ENCODE measurements at regions not wholly inside any gene's neighbourhood (a gene's known extent, or its start where the extent isn't known, plus 50 kb on each side); places are given as distances from the start of the nearest gene placed in this dataset.

GRCh38 chr2:151030663-151031230 lies 230.9 kb downstream of the RBM43 start:
- Histone ChIP-seq H3K36me3 (no peaks in the 10 kb centered on the region), H3K27ac (no peak overlapping the region), H3K4me3 (no peak overlapping the region), H3K4me1 (replicated peaks) (no peaks in the 10 kb centered on the region), H3K27me3 (replicated peaks; ENCODE audit: insufficient read depth) (peaks cover 3% of the 10 kb centered on the region), H3K9me3 (no peaks in the 10 kb centered on the region)
- TF ChIP-seq POLR2AphosphoS5 (IDR thresholded peaks at IDR 0.05), result no peak
- no peak for TF ChIP-seq CTCF (IDR thresholded peaks at IDR 0.05)
- TF ChIP-seq POLR2A (IDR thresholded peaks at IDR 0.05), result no peak
- DNase-seq (ENCODE audit: low spot score), result no peak
- intact Hi-C loops (cut with DNase I), result no loop called here
- WGBS, result 96% methylated on average over 8 of the region's 8 CpGs

DNA sequence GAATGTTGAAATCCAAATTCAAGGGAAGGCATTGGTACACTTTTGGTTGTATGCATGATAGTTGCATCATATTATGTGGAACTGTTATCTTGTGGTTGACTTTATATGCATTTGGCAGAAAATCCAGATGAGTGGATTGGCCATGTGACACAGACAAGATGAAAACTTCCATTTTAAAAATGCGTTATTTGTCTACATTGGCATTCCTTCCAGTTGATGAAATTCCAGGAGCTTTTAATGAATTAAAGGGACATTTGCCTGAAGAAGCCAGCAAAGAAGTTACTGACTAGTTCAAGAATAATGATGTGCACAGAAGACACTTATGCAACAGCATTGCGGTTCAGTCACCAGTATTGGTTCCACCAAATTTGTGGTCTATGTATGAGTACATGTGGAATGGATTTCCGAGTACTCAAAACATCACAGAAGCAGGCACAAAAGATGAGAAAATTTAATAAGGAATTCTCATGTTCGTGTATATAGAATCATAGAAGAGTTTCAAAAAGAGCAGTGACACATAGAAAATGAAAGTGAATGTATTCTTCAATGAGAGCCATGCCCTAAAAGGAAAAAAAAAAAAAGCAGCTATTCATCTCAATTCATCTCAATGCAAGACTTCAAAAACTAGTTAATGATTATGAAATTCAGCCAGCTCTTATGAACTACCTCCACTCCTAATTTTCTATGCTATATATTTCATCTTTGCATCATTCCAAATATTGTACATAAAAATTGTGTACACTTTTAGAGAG lies 232.1 kb downstream of the RBM43 start:
- H3K27me3 ChIP-seq (replicated peaks; ENCODE audit: insufficient read depth), result peaks cover 3% of the 10 kb centered on the region
- no peaks in the 10 kb centered on the region for H3K36me3 ChIP-seq
- WGBS, result 82% methylated on average over 4 of the region's 4 CpGs
- H3K9me3 ChIP-seq, result no peaks in the 10 kb centered on the region
- no peak overlapping the region for H3K4me3 ChIP-seq
- H3K4me1 ChIP-seq (replicated peaks), result no peaks in the 10 kb centered on the region
- DNase-seq (ENCODE audit: low spot score), result no peak
- intact Hi-C loops (cut with DNase I), result no loop called here
- H3K27ac ChIP-seq, result no peak overlapping the region
- no peak for TF ChIP-seq POLR2AphosphoS5 (IDR thresholded peaks at IDR 0.05)
- TF ChIP-seq POLR2A (IDR thresholded peaks at IDR 0.05), result no peak
- TF ChIP-seq CTCF (IDR thresholded peaks at IDR 0.05), result no peak

- TF ChIP-seq POLR2A (IDR thresholded peaks at IDR 0.05) (no peak), POLR2AphosphoS5 (IDR thresholded peaks at IDR 0.05) (no peak), CTCF (IDR thresholded peaks at IDR 0.05) (no peak)
- no peaks in the 10 kb centered on the region for H3K4me1 ChIP-seq (replicated peaks)
- no peaks in the 10 kb centered on the region for H3K36me3 ChIP-seq
- peaks cover 3% of the 10 kb centered on the region for H3K27me3 ChIP-seq (replicated peaks; ENCODE audit: insufficient read depth)
- no peak overlapping the region for H3K27ac ChIP-seq
- no peaks in the 10 kb centered on the region for H3K9me3 ChIP-seq
- intact Hi-C loops (cut with DNase I), result no loop called here
- no peak overlapping the region for H3K4me3 ChIP-seq
- DNase-seq (ENCODE audit: low spot score), result no peak
These were observed 232.9 kb downstream of the RBM43 start for GRCh38 chr2:151028691-151029176.

- Histone ChIP-seq H3K4me1 (replicated peaks) (no peaks in the 10 kb centered on the region), H3K4me3 (no peak overlapping the region), H3K36me3 (no peaks in the 10 kb centered on the region), H3K27ac (no peak overlapping the region), H3K9me3 (no peaks in the 10 kb centered on the region), H3K27me3 (replicated peaks; ENCODE audit: insufficient read depth) (peaks cover 2% of the 10 kb centered on the region)
- 50% methylated on average over 6 of the region's 6 CpGs for WGBS
- intact Hi-C loops (cut with DNase I), result no loop called here
- no peak for TF ChIP-seq POLR2AphosphoS5 (IDR thresholded peaks at IDR 0.05)
- TF ChIP-seq POLR2A (IDR thresholded peaks at IDR 0.05), result no peak
- no peak for DNase-seq (ENCODE audit: low spot score)
These were observed 234.5 kb downstream of the RBM43 start for GRCh38 chr2:151027151-151027550.

GRCh38 chr2:151025816-151026215 lies 235.8 kb downstream of the RBM43 start:
- WGBS, result 98% methylated on average over 1 of the region's 1 CpG

More at GRCh38 chr2:151025816-151026215, 235.8 kb downstream of the RBM43 start:
- DNase-seq (ENCODE audit: low spot score), result no peak
- no peak for TF ChIP-seq POLR2AphosphoS5 (IDR thresholded peaks at IDR 0.05)
- TF ChIP-seq POLR2A (IDR thresholded peaks at IDR 0.05), result no peak
- TF ChIP-seq CTCF (IDR thresholded peaks at IDR 0.05), result no peak
- Histone ChIP-seq H3K36me3 (no peaks in the 10 kb centered on the region), H3K4me3 (no peak overlapping the region), H3K4me1 (replicated peaks) (no peaks in the 10 kb centered on the region), H3K9me3 (no peaks in the 10 kb centered on the region), H3K27ac (no peak overlapping the region), H3K27me3 (replicated peaks; ENCODE audit: insufficient read depth) (no peaks in the 10 kb centered on the region)
- intact Hi-C loops (cut with DNase I), result no loop called here

Data from prostate gland (tissue), 2 donors.